ENCODE measurements at regions not wholly inside any gene's neighbourhood (a gene's known extent, or its start where the extent isn't known, plus 50 kb on each side); places are given as distances from the start of the nearest gene placed in this dataset.

- Histone ChIP-seq H3K27ac (ENCODE audit: insufficient read length, low read depth, low read length) (no peak overlapping the region), H3K27me3 (ENCODE audit: insufficient read depth, low read length) (no peaks in the 10 kb centered on the region), H2BK15ac (ENCODE audit: low read depth, low read length) (no peak overlapping the region), H2AK5ac (ENCODE audit: insufficient read length, low read length) (no peak overlapping the region), H3K14ac (ENCODE audit: insufficient read depth, low read length) (no peak overlapping the region), H3K9ac (ENCODE audit: extremely low read depth, insufficient read length, low read length) (no peak overlapping the region), H2BK12ac (ENCODE audit: insufficient read length, low read depth, low read length) (no peak overlapping the region), H3K23me2 (ENCODE audit: insufficient read length, low read depth, low read length, poor library complexity, severe bottlenecking) (no peaks in the 10 kb centered on the region), H2BK120ac (ENCODE audit: low read depth, low read length, poor library complexity, severe bottlenecking) (no peak overlapping the region), H3T11ph (ENCODE audit: low read length) (no peak overlapping the region), H2BK20ac (ENCODE audit: low read depth, low read length, poor library complexity, severe bottlenecking) (no peak overlapping the region), H3K56ac (ENCODE audit: insufficient read length, low read depth, low read length) (no peak overlapping the region), H3K4me1 (ENCODE audit: insufficient read depth, low read length) (no peaks in the 10 kb centered on the region), H3K4me2 (ENCODE audit: insufficient read depth, insufficient read length, low read length) (no peak overlapping the region), H4K91ac (ENCODE audit: insufficient read length, low read depth, low read length) (no peak overlapping the region), H2AFZ (ENCODE audit: low read length) (no peak overlapping the region), H3K23ac (ENCODE audit: insufficient read length, low read depth, low read length) (no peak overlapping the region), H3K9me3 (ENCODE audit: control insufficient read depth, low read depth, low read length) (no peaks in the 10 kb centered on the region), H3K4ac (ENCODE audit: low read depth, low read length) (no peak overlapping the region), H4K5ac (ENCODE audit: insufficient read length, low read depth, low read length) (no peak overlapping the region), H2BK5ac (ENCODE audit: insufficient read length, low read length) (no peak overlapping the region), H4K8ac (replicated peaks; ENCODE audit: insufficient read length, low read depth, low read length) (no peak overlapping the region), H3K79me1 (ENCODE audit: insufficient read depth, low read depth, low read length, poor library complexity, severe bottlenecking) (no peaks in the 10 kb centered on the region), H3K79me2 (ENCODE audit: insufficient read depth, low read length) (no peaks in the 10 kb centered on the region), H4K20me1 (ENCODE audit: control insufficient read depth, insufficient read depth, insufficient read length) (no peaks in the 10 kb centered on the region), H3K18ac (ENCODE audit: insufficient read length, low read depth, low read length) (no peak overlapping the region)
- Mint-ChIP-seq H3K4me3 (no peak overlapping the region), H3K9me3 (peaks cover 0 to 2% of the 10 kb centered on the region in 2 experiments; a peak in 1 of 5 replicates), H3K27ac (no peak overlapping the region), H3K36me3 (ENCODE audit: insufficient read depth in 1 of 3, low read depth in 3 of 3) (no peaks in the 10 kb centered on the region; a peak in 1 of 7 replicates), H3K4me1 (peaks cover 3% of the 10 kb centered on the region in 2 experiments; a peak in 3 of 4 replicates), H3K27me3 (ENCODE audit: low read depth) (no peaks in the 10 kb centered on the region)
- no peak for DNase-seq
- WGBS (ENCODE audit: extremely low coverage, insufficient read length, low lambda C conversion rate): no CpG with 5 or more reads among the region's 2 CpGs
- no peak for TF ChIP-seq CTCF (conservative IDR thresholded peaks at IDR 0.05)
Measured at GRCh38 chr7:83824214-83824613, 175.3 kb upstream of the SEMA3E start.

Measured in H9 (cell line).